ENCODE measurements at regions not wholly inside any gene's neighbourhood (a gene's known extent, or its start where the extent isn't known, plus 50 kb on each side); places are given as distances from the start of the nearest gene placed in this dataset.

- Histone ChIP-seq H3K27ac (no peak overlapping the region), H3K9me3 (no peaks in the 10 kb centered on the region), H3K4me3 (no peak overlapping the region), H3K27me3 (no peaks in the 10 kb centered on the region), H3K4me1 (no peaks in the 10 kb centered on the region), H3K36me3 (no peaks in the 10 kb centered on the region)
- TF ChIP-seq POLR2A (IDR thresholded peaks at IDR 0.05) (no peak), CTCF (IDR thresholded peaks at IDR 0.05 in 4 of 5, conservative IDR thresholded peaks at IDR 0.05 in 1 of 5) (no peak)
- DNase-seq (no peak), ATAC-seq (no peak)
- intact Hi-C loops (cut with DNase I; ENCODE audit: low total_unique reads) (no loop called here), in situ Hi-C loops (cut with MboI; ENCODE audit: low sequenced_read_pairs in 4 of 4) (no loop called here)
These were observed 240.7 kb upstream of the DPP10 start for GRCh38 chr2:114201781-114202180.

- H3K9me3 ChIP-seq: no peaks in the 10 kb centered on the region
- H3K27me3 ChIP-seq: no peaks in the 10 kb centered on the region
- in situ Hi-C loops (cut with MboI; ENCODE audit: low sequenced_read_pairs in 4 of 4): no loop called here
- H3K4me1 ChIP-seq: no peaks in the 10 kb centered on the region
- intact Hi-C loops (cut with DNase I; ENCODE audit: low total_unique reads): no loop called here
- H3K27ac ChIP-seq: no peak overlapping the region
- TF ChIP-seq POLR2A (IDR thresholded peaks at IDR 0.05) (no peak), CTCF (IDR thresholded peaks at IDR 0.05 in 4 of 5, conservative IDR thresholded peaks at IDR 0.05 in 1 of 5) (no peak)
- no peak overlapping the region for H3K4me3 ChIP-seq
- H3K36me3 ChIP-seq: no peaks in the 10 kb centered on the region
- no peak for ATAC-seq
- no peak for DNase-seq
These were observed 238.8 kb upstream of the DPP10 start for GRCh38 chr2:114203679-114204078.

GRCh38 chr2:114213808-114214207, 228.6 kb upstream of the DPP10 start:
- in situ Hi-C loops (cut with MboI; ENCODE audit: low sequenced_read_pairs in 4 of 4): no loop called here
- Histone ChIP-seq H3K27me3 (no peaks in the 10 kb centered on the region), H3K27ac (no peak overlapping the region), H3K36me3 (no peaks in the 10 kb centered on the region), H3K4me1 (no peaks in the 10 kb centered on the region), H3K4me3 (no peak overlapping the region), H3K9me3 (no peaks in the 10 kb centered on the region)
- ATAC-seq: no peak
- TF ChIP-seq CTCF (IDR thresholded peaks at IDR 0.05 in 4 of 5, conservative IDR thresholded peaks at IDR 0.05 in 1 of 5) (no peak), POLR2A (IDR thresholded peaks at IDR 0.05) (no peak)
- no peak for DNase-seq
- intact Hi-C loops (cut with DNase I; ENCODE audit: low total_unique reads): no loop called here

- TF ChIP-seq POLR2A (IDR thresholded peaks at IDR 0.05) (no peak), CTCF (IDR thresholded peaks at IDR 0.05 in 4 of 5, conservative IDR thresholded peaks at IDR 0.05 in 1 of 5) (no peak)
- intact Hi-C loops (cut with DNase I; ENCODE audit: low total_unique reads): no loop called here
These were observed 224.1 kb upstream of the DPP10 start for GRCh38 chr2:114218383-114218782.

GRCh38 chr2:114219456-114219855, 223.0 kb upstream of the DPP10 start:
- Histone ChIP-seq H3K4me3 (no peak overlapping the region), H3K36me3 (no peaks in the 10 kb centered on the region), H3K27ac (no peak overlapping the region), H3K9me3 (no peaks in the 10 kb centered on the region), H3K4me1 (no peaks in the 10 kb centered on the region), H3K27me3 (no peaks in the 10 kb centered on the region)
- no peak for TF ChIP-seq CTCF (IDR thresholded peaks at IDR 0.05 in 4 of 5, conservative IDR thresholded peaks at IDR 0.05 in 1 of 5)
- DNase-seq: no peak
- intact Hi-C loops (cut with DNase I; ENCODE audit: low total_unique reads): no loop called here
- no peak for ATAC-seq
- in situ Hi-C loops (cut with MboI; ENCODE audit: low sequenced_read_pairs in 4 of 4): no loop called here

More at GRCh38 chr2:114218383-114218782, 224.1 kb upstream of the DPP10 start:
- ATAC-seq: no peak
- Histone ChIP-seq H3K27ac (no peak overlapping the region), H3K9me3 (no peaks in the 10 kb centered on the region), H3K4me3 (no peak overlapping the region), H3K4me1 (no peaks in the 10 kb centered on the region), H3K36me3 (no peaks in the 10 kb centered on the region), H3K27me3 (no peaks in the 10 kb centered on the region)
- no peak for DNase-seq
- in situ Hi-C loops (cut with MboI; ENCODE audit: low sequenced_read_pairs in 4 of 4): no loop called here

Measured in gastrocnemius medialis (tissue), 4 donors.